Endothelial cell of umbilical vein (primary cell): ENCODE measurements at regions not wholly inside any gene's neighbourhood (a gene's known extent, or its start where the extent isn't known, plus 50 kb on each side); places are given as distances from the start of the nearest gene placed in this dataset.

ENCODE experiments used
- BruUV-seq: library from RNA; stranded (reverse); fragments of 400-500 nt; replicated peaks from 2 replicates; lab custom pipeline; 2021; lab: Mats Ljungman, UMichigan
- CTCF ChIA-PET: fragments of 300-600, 350-600 bp; sonication (Branson Sonifier 250); formaldehyde crosslinking; loops from one replicate; lab custom pipeline; 2021; ENCODE audit warnings: antibody characterized with exemption, inconsistent platforms; lab: Charles Lee
- POLR2A ChIA-PET: fragments of 300-600, 350-600 bp; sonication (Branson Sonifier 250); formaldehyde crosslinking; loops from one replicate; lab custom pipeline; 2021; ENCODE audit warnings: antibody characterized with exemption, inconsistent platforms; lab: Charles Lee
- DNase-seq: peaks from one replicate; pipeline ENCODE4 v3.0.0-alpha.2; 2011; ENCODE audit warnings: low read depth, low spot score
- FAIRE-seq: peaks from 2 replicates; lab custom pipeline; 2011; peaks lifted over from hg19 to GRCh38; lab: Jason Lieb, UNC
- H2AFZ ChIP-seq: 2 replicates; pipeline ENCODE4 v1.6.0; 2012; ENCODE audit warnings: low read depth, low read length, control low read depth, inconsistent platforms
- H3K27ac ChIP-seq: 2 replicates; pipeline ENCODE4 v1.5.1; 2011; ENCODE audit warnings: low read depth, mild to moderate bottlenecking, control low read depth, low read length, moderate library complexity; ENCODE audit not compliant: insufficient read depth
- H3K27me3 ChIP-seq, 2 experiments: 2 replicates each; pipeline versions ENCODE4 v1.6.0 to v1.6.1; 2011; ENCODE audit warnings: low read length in 2 of 2, mixed read lengths in 1 of 2; ENCODE audit not compliant: control insufficient read depth in 2 of 2, insufficient read depth in 2 of 2
- H3K36me3 ChIP-seq, 2 experiments: 2 replicates in 1 of 2; 3 replicates in 1 of 2; pipeline ENCODE4 v1.5.1; 2011; ENCODE audit warnings: low read length in 2 of 2, mild to moderate bottlenecking in 1 of 2, moderate library complexity in 1 of 2; ENCODE audit not compliant: control insufficient read depth in 2 of 2, insufficient read depth in 2 of 2; ENCODE audit errors: extremely low read depth in 1 of 2
- H3K4me1 ChIP-seq: 3 replicates; pipeline ENCODE4 v1.5.1; 2011; ENCODE audit warnings: mild to moderate bottlenecking, low read length; ENCODE audit not compliant: control insufficient read depth, insufficient read depth; ENCODE audit errors: extremely low read depth
- H3K4me2 ChIP-seq: 2 replicates; pipeline ENCODE4 v1.6.1; 2011; ENCODE audit warnings: low read length, control low read depth, mixed read lengths; ENCODE audit not compliant: insufficient read depth
- H3K4me3 ChIP-seq, 3 experiments: fragments of 200-600 bp in 1 of 3; sonication (generic), shearing (Covaris generic) in 1 of 3; replicated peaks in 1 of 3; 2 replicates each; pipeline ENCODE4 v1.5.1; 2011 to 2016; ENCODE audit warnings: control low read depth in 3 of 3, low read length in 3 of 3, mild to moderate bottlenecking in 2 of 3, inconsistent platforms in 1 of 3, low read depth in 1 of 3, moderate library complexity in 1 of 3; ENCODE audit not compliant: insufficient read depth in 1 of 3
- H3K79me2 ChIP-seq: 2 replicates; pipeline ENCODE4 v1.6.0; 2012; ENCODE audit warnings: low read length, inconsistent platforms; ENCODE audit not compliant: control insufficient read depth, insufficient read depth
- H3K9ac ChIP-seq: replicated peaks from 2 replicates; pipeline ENCODE3; 2011; ENCODE audit warnings: low read length, control low read depth; ENCODE audit not compliant: insufficient read depth; ENCODE audit errors: extremely low read depth
- H3K9me1 ChIP-seq: replicated peaks from 3 replicates; pipeline ENCODE4 v1.6.0; 2011; ENCODE audit warnings: mild to moderate bottlenecking, low read length; ENCODE audit not compliant: control insufficient read depth, insufficient read depth; ENCODE audit errors: extremely low read depth
- H3K9me3 ChIP-seq: replicated peaks from 2 replicates; pipeline ENCODE4 v1.5.1; 2012; ENCODE audit warnings: low read length, inconsistent platforms; ENCODE audit not compliant: control insufficient read depth, insufficient read depth
- H4K20me1 ChIP-seq: replicated peaks from 2 replicates; pipeline ENCODE3; 2011; ENCODE audit warnings: mild to moderate bottlenecking, low read length; ENCODE audit not compliant: control insufficient read depth, insufficient read depth; ENCODE audit errors: extremely low read depth
- CTCF ChIP-seq, 2 donors: IDR thresholded peaks; 1 replicate in 1 of 2; 2 replicates in 1 of 2; pipeline ENCODE4 v1.5.1; 2011; ENCODE audit warnings: low read length in 2 of 2, mild to moderate bottlenecking in 2 of 2, moderate library complexity in 2 of 2, control low read depth in 1 of 2, inconsistent platforms in 1 of 2, low read depth in 1 of 2; ENCODE audit not compliant: insufficient read depth in 1 of 2; ENCODE audit errors: extremely low read depth in 1 of 2
- EZH2 ChIP-seq: IDR thresholded peaks from 2 replicates; pipeline ENCODE4 v1.6.1; 2012; ENCODE audit warnings: borderline replicate concordance, low read depth, mild to moderate bottlenecking, moderate library complexity, low read length, inconsistent platforms; ENCODE audit not compliant: severe bottlenecking
- FOS ChIP-seq: IDR thresholded peaks from 2 replicates; pipeline ENCODE4 v1.6.1; 2011; ENCODE audit warnings: mild to moderate bottlenecking, low read length, moderate library complexity, borderline replicate concordance; ENCODE audit not compliant: insufficient read depth
- GATA2 ChIP-seq: IDR thresholded peaks from 2 replicates; pipeline ENCODE4 v1.7.0; 2011; ENCODE audit warnings: low read depth, mild to moderate bottlenecking, moderate library complexity, mixed read lengths, low read length; ENCODE audit not compliant: insufficient read length, insufficient read depth
- JUN ChIP-seq: IDR thresholded peaks from 2 replicates; pipeline ENCODE4 v1.6.1; 2011; ENCODE audit warnings: borderline replicate concordance, low read depth; ENCODE audit not compliant: insufficient read length, insufficient read depth
- MYC ChIP-seq: IDR thresholded peaks from one replicate; pipeline ENCODE4 v1.6.1; 2011; ENCODE audit warnings: mild to moderate bottlenecking, low read depth, low read length
- POLR2A ChIP-seq: IDR thresholded peaks from 2 replicates; pipeline ENCODE4 v1.6.1; 2012; ENCODE audit warnings: low read depth, mild to moderate bottlenecking, control low read depth, low read length
- POLR2AphosphoS5 ChIP-seq: IDR thresholded peaks from 2 replicates; pipeline ENCODE4 v1.6.1; 2012; ENCODE audit warnings: low read depth, mild to moderate bottlenecking, control low read depth, low read length, moderate library complexity; ENCODE audit not compliant: insufficient read depth
- dilution Hi-C: fragments of 300-500 bp; cut with MboI; formaldehyde crosslinking; loops from one replicate; pipeline ENCODE4 v1.15.0; 2019; ENCODE audit warnings: low sequenced_read_pairs; ENCODE audit not compliant: extremely low pct_ligation_motif_present
- intact Hi-C: fragments of 100-400 bp; cut with micrococcal nuclease; formaldehyde crosslinking; loops from one replicate; pipeline ENCODE4 v1.10.0; 2022
- TF ChIP-seq, protein P1 (sequence below): IDR thresholded peaks from 2 replicates; pipeline ENCODE4 v1.6.1; 2011; ENCODE audit not compliant: insufficient read depth, insufficient read length

- no peak overlapping the region for H3K4me3 ChIP-seq
- DNase-seq, result no peak
- CTCF ChIA-PET, result no interaction called here
Measured at GRCh38 chr1:199920635-199921034, 106.9 kb upstream of the NR5A2 start.

More at GRCh38 chr1:199920635-199921034, 106.9 kb upstream of the NR5A2 start:
- no TSS peak for BruUV-seq
- no peak overlapping the region for H3K27ac ChIP-seq
- no peaks in the 10 kb centered on the region for H3K36me3 ChIP-seq
- intact Hi-C loops (no loop called here), dilution Hi-C loops (no loop called here)
- no peaks in the 10 kb centered on the region for H3K9me3 ChIP-seq
- FAIRE-seq, result no peak
- H3K4me2 ChIP-seq, result no peak overlapping the region
- no peaks in the 10 kb centered on the region for H3K79me2 ChIP-seq
- H3K9me1 ChIP-seq, result no peaks in the 10 kb centered on the region
- H2AFZ ChIP-seq, result no peak overlapping the region
- POLR2A ChIA-PET, result no interaction called here
- H3K4me1 ChIP-seq, result no peaks in the 10 kb centered on the region
- H4K20me1 ChIP-seq, result no peaks in the 10 kb centered on the region
- no peak for TF ChIP-seq POLR2AphosphoS5
- TF ChIP-seq JUN, result no peak
- no peak for TF ChIP-seq CTCF (IDR thresholded peaks at IDR 0.05; ENCODE audit: extremely low read depth in 1 of 2, insufficient read depth in 1 of 2, low read depth in 1 of 2, low read length in 2 of 2)
- no peak for TF ChIP-seq GATA2
- TF ChIP-seq MYC, result no peak
- no peak for TF ChIP-seq EZH2
- TF ChIP-seq POLR2A, result no peak
- TF ChIP-seq, protein P1, sequence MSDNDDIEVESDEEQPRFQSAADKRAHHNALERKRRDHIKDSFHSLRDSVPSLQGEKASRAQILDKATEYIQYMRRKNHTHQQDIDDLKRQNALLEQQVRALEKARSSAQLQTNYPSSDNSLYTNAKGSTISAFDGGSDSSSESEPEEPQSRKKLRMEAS, result no peak
- TF ChIP-seq FOS, result no peak
- H3K27me3 ChIP-seq, result no peaks in the 10 kb centered on the region
- H3K9ac ChIP-seq, result no peak overlapping the region
